ENCODE measurements at regions not wholly inside any gene's neighbourhood (a gene's known extent, or its start where the extent isn't known, plus 50 kb on each side); places are given as distances from the start of the nearest gene placed in this dataset.

DNA sequence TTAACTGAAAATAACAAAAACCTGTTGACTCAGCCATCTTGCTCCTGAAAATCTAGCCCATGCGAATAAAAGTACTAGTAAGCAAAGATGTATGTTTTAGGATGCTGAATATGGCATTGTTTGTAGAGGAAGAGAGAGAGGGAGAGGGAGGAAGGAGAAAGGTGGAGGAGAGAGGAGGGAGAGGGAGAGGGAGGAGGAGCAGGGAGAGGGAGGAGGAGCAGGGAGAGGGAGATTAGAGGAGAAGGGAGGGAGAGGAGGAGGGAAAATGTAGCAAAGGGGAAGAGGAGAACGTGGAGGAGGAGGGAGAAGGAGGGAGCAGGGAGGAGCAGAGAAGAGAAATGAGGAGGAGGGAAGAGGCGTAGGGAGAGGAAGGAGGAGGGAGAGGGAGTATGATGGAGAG lies 324.5 kb upstream of the EEF2KMT start:
- no peaks in the 10 kb centered on the region for H3K27me3 ChIP-seq
- intact Hi-C loops (cut with DNase I; ENCODE audit: low total_unique reads) = no loop called here
- H3K4me1 ChIP-seq = no peaks in the 10 kb centered on the region
- H3K36me3 ChIP-seq = no peaks in the 10 kb centered on the region
- in situ Hi-C loops (cut with MboI; ENCODE audit: low pct_ligation_motif_present in 1 of 4, low pct_unique_long_range_greater_than_20kb in 1 of 4, low sequenced_read_pairs in 3 of 4) = no loop called here
- TF ChIP-seq POLR2AphosphoS5 (IDR thresholded peaks at IDR 0.05) = no peak
- TF ChIP-seq EP300 (IDR thresholded peaks at IDR 0.05; ENCODE audit: low read depth) = no peak
- no peak for TF ChIP-seq POLR2A (IDR thresholded peaks at IDR 0.05)
- TF ChIP-seq CTCF (IDR thresholded peaks at IDR 0.05) = no peak
- no peak overlapping the region for H3K4me3 ChIP-seq
- no peaks in the 10 kb centered on the region for H3K9me3 ChIP-seq
- DNase-seq = no peak
- no peak overlapping the region for H3K27ac ChIP-seq
- 55 to 60% methylated on average over 2 of the region's 3 CpGs for WGBS, 2 donors (ENCODE audit: low coverage in 1 of 2)

DNA sequence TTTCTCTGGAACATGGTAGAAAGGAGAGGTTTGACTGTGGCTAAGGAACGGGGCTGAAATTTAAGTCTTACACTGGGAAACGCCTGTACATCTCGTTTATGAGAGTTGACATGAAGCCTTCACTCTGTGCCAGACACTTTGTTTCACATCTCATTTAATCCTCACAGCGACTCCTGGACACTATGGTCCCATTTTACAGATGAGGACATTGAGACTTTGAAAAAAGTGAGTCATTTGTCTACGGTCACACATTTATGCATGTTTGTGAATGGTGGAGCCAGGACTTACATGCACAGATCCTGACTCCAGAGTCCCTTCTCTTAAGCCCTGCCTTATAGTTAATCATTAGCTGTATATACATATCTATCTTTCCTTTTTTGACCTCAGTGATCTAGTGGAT lies 318.4 kb upstream of the EEF2KMT start:
- intact Hi-C loops (cut with DNase I; ENCODE audit: low total_unique reads) (no loop called here), in situ Hi-C loops (cut with MboI; ENCODE audit: low pct_ligation_motif_present in 1 of 4, low pct_unique_long_range_greater_than_20kb in 1 of 4, low sequenced_read_pairs in 3 of 4) (no loop called here)
- H3K27ac ChIP-seq = no peak overlapping the region
- H3K4me1 ChIP-seq = no peaks in the 10 kb centered on the region
- no peaks in the 10 kb centered on the region for H3K36me3 ChIP-seq
- H3K4me3 ChIP-seq = no peak overlapping the region
- no peaks in the 10 kb centered on the region for H3K27me3 ChIP-seq
- 61 to 65% methylated on average over 5 of the region's 5 CpGs for WGBS, 2 donors (ENCODE audit: low coverage in 1 of 2)
- TF ChIP-seq POLR2A (IDR thresholded peaks at IDR 0.05) = no peak
- no peak for TF ChIP-seq EP300 (IDR thresholded peaks at IDR 0.05; ENCODE audit: low read depth)
- TF ChIP-seq CTCF (IDR thresholded peaks at IDR 0.05) = no peak
- no peak for TF ChIP-seq POLR2AphosphoS5 (IDR thresholded peaks at IDR 0.05)
- H3K9me3 ChIP-seq = no peaks in the 10 kb centered on the region
- DNase-seq = no peak

DNA sequence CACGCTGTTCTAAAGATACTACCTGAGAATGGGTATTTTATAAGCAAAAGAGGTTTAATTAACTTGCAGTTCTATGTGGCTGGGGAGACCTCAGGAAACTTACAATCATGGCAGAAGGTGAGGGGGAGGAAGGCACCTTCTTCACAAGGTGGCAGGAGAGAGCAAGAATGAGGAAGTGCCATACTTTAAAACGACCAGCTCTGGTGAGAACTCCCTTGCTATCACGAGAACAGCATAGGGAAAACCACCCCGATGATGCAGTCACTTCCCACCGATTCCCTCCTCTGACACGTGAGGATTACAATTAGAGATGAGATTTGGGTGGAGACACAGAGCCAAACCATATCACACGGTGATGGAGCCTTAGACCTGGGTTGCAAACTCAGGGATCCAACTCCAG lies 317.5 kb upstream of the EEF2KMT start:
- H3K9me3 ChIP-seq = no peaks in the 10 kb centered on the region
- no peaks in the 10 kb centered on the region for H3K36me3 ChIP-seq
- WGBS, 2 donors (ENCODE audit: low coverage in 1 of 2) = 40 to 64% methylated on average over 4 to 7 of the region's 7 CpGs
- intact Hi-C loops (cut with DNase I; ENCODE audit: low total_unique reads) (no loop called here), in situ Hi-C loops (cut with MboI; ENCODE audit: low pct_ligation_motif_present in 1 of 4, low pct_unique_long_range_greater_than_20kb in 1 of 4, low sequenced_read_pairs in 3 of 4) (no loop called here)
- no peaks in the 10 kb centered on the region for H3K27me3 ChIP-seq
- TF ChIP-seq EP300 (IDR thresholded peaks at IDR 0.05; ENCODE audit: low read depth) = no peak
- no peak for TF ChIP-seq POLR2AphosphoS5 (IDR thresholded peaks at IDR 0.05)
- TF ChIP-seq POLR2A (IDR thresholded peaks at IDR 0.05) = no peak
- no peak for TF ChIP-seq CTCF (IDR thresholded peaks at IDR 0.05)
- DNase-seq = no peak
- no peaks in the 10 kb centered on the region for H3K4me1 ChIP-seq
- no peak overlapping the region for H3K4me3 ChIP-seq
- H3K27ac ChIP-seq = no peak overlapping the region

GRCh38 chr16:5412731-5413130 lies 315.1 kb upstream of the EEF2KMT start:
- intact Hi-C loops (cut with DNase I; ENCODE audit: low total_unique reads) = no loop called here
- no peaks in the 10 kb centered on the region for H3K9me3 ChIP-seq
- WGBS, 2 donors (ENCODE audit: low coverage in 1 of 2) = 70% methylated on average over 10 of the region's 10 CpGs; no CpG with 5 or more reads in 1 of the 2 donors
- no peak overlapping the region for H3K4me3 ChIP-seq
- H3K27me3 ChIP-seq = no peaks in the 10 kb centered on the region
- in situ Hi-C loops (cut with MboI; ENCODE audit: low pct_ligation_motif_present in 1 of 4, low pct_unique_long_range_greater_than_20kb in 1 of 4, low sequenced_read_pairs in 3 of 4) = no loop called here
- no peaks in the 10 kb centered on the region for H3K4me1 ChIP-seq
- no peak overlapping the region for H3K27ac ChIP-seq
- H3K36me3 ChIP-seq = no peaks in the 10 kb centered on the region
- TF ChIP-seq POLR2A (IDR thresholded peaks at IDR 0.05) (no peak), CTCF (IDR thresholded peaks at IDR 0.05) (no peak), EP300 (IDR thresholded peaks at IDR 0.05; ENCODE audit: low read depth) (no peak), POLR2AphosphoS5 (IDR thresholded peaks at IDR 0.05) (no peak)
- DNase-seq = no peak

All from transverse colon (tissue), 4 donors.